Spleen (tissue), 7 donors: ENCODE measurements at regions not wholly inside any gene's neighbourhood (a gene's known extent, or its start where the extent isn't known, plus 50 kb on each side); places are given as distances from the start of the nearest gene placed in this dataset.

ENCODE experiments used
- CTCF ChIP-seq, 11 experiments: fragments of 200-600 bp in 7 of 11; fragments of 450-650 bp in 4 of 11; sonication (generic) in 4 of 11; IDR thresholded peaks in 8 of 11; conservative IDR thresholded peaks in 3 of 11; 1 replicate in 7 of 11; 2 replicates in 4 of 11; pipeline versions ENCODE4 v1.4.0 to v1.8.0; 2016 to 2021; ENCODE audit warnings: antibody characterized with exemption in 11 of 11, inconsistent platforms in 4 of 11, mild to moderate bottlenecking in 1 of 11
- POLR2AphosphoS5 ChIP-seq, 3 donors: sonication (generic); formaldehyde crosslinking; IDR thresholded peaks; one replicate each; pipeline ENCODE4 v1.5.1; 2017; ENCODE audit warnings: antibody characterized with exemption in 3 of 3
- donor health status: DM: no; HTN: no; CAD: no; lungs with moderate emphysema.
- donor health status: DM: no; HTN: no; CAD: no.
- donor health status: DM: no; HTN: no; CAD: no.

- TF ChIP-seq POLR2AphosphoS5 (IDR thresholded peaks at IDR 0.05) (no peak), CTCF (IDR thresholded peaks at IDR 0.05 in 8 of 11, conservative IDR thresholded peaks at IDR 0.05 in 3 of 11) (no peak)
Observed at GRCh38 chr14:38053666-38054065, 154.0 kb upstream of the SSTR1 start.
